ENCODE measurements at regions not wholly inside any gene's neighbourhood (a gene's known extent, or its start where the extent isn't known, plus 50 kb on each side); places are given as distances from the start of the nearest gene placed in this dataset.

DNA sequence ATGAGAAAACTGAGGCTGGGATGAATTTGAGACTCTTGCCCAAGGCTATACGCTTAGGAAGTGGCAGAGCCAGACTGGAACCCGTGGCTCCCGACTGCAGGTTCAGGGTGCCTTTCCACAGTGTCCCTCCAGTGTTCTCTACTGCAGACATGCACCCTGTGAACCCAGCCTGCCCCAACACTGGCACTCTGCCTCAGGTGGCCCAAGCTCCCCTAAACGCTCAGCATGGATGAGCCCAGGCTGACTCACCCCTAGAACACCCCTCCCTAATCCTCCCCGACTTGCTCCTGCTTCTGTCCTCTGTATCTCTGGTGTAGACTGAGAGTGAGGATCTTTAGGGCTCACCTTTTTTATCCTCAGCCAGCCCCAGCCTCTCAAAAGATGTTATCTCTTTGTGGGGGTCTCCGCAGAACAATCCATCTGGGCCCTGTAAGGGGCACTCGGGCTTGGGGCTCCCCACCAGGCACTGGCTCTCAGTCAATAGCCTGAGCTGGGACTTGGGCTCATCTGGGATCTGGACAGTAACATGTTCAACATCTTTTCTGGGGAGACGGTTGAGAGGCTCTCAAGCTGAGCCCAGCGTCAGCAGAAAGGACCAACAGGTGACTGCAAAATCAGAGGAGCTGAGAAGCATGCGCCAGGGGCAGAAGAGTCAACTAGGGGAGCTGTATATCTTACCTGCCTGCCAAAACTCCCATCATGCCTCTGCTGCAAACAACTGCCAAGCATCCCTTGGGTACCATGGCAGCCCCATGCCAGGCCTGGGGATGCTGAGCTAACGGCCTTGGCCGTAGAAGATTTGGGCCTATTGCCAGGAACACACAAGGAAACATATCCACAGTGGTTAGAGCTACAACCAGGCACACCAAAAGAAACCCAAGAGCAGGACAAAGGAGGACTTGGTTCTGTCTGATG is 176.2 kb downstream of the BUD13 start:
- Mint-ChIP-seq H3K27ac (no peak overlapping the region), H3K9me3 (no peaks in the 10 kb centered on the region), H3K4me3 (no peak overlapping the region), H3K27me3 (no peaks in the 10 kb centered on the region), H3K36me3 (ENCODE audit: low read depth) (no peaks in the 10 kb centered on the region), H3K4me1 (no peaks in the 10 kb centered on the region)
- CTCF ChIA-PET = interaction anchor here (0.7 kb wide), 1 partner anchor 100 kb away, joined by 3 read pairs; no protein-coding TSS in a partner anchor
- no peak for DNase-seq
- POLR2A ChIA-PET = no interaction called here

DNA sequence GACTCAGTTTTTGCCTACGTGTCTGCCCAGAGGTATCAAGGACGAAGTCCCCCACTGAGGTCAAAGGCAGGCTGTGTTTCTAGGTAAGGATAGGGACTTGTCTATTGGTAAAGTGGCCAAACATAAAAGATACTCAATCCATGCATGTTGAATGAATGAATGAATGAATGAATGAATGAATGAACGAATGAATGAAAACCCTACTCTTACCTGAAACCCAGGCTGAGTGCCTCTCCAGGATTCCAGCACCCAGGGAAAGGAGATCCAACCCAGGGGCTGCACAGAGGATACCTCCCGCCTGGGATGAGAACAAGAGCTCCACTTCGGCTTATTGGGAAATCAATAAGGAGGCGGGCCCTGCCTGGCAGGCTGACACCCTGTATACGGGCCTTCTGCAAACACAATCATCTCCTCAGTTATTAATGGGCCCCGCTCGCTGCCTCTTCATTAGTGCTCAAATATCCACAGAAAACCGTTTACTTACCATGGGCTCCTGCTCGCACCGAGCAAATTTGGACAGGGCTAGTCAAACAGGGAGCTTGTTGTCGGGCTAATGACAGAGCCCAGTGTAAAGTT is 177.4 kb downstream of the BUD13 start:
- no peak overlapping the region for H3K4me3 Mint-ChIP-seq
- H3K9me3 Mint-ChIP-seq = no peaks in the 10 kb centered on the region
- H3K36me3 Mint-ChIP-seq (ENCODE audit: low read depth) = no peaks in the 10 kb centered on the region
- no peak overlapping the region for H3K27ac Mint-ChIP-seq
- DNase-seq = no peak
- POLR2A ChIA-PET = no interaction called here
- no peaks in the 10 kb centered on the region for H3K27me3 Mint-ChIP-seq
- H3K4me1 Mint-ChIP-seq = no peaks in the 10 kb centered on the region
- CTCF ChIA-PET = no interaction called here

DNA sequence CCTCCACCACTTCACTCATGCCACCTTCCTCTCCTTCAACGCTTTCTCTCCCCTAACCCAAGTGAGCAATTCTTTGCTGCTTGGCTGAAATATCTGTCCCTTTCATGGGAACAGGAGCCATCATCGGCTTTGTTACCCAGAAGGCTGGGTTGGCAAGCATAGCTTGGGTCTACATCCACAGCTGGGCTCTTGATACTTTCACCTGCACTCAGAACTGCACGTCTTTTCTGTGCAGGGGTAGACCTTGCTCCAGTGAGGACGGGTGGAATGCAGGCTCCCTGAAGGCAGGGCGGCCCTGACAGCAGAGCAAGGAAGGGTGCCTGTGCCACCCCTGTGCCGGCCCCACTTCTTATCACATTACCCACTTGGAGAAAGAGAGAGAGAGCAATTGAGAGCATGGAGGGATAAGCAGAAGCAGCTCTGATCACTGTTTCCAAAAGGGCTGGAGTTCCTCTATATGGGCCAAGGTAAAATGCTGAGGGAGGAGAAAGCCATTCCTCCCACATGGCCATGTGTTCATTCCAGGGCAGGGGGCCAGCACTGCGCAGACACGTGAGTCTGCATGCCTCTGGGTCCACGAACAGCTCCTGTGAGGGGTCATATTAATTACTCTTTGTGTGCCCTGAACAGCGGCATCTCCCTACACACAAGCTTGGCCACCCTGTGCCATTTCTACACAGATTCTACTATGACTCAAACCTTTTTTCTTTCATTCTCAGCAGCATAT is 181.8 kb downstream of the BUD13 start:
- Mint-ChIP-seq H3K27me3 (no peaks in the 10 kb centered on the region), H3K9me3 (no peaks in the 10 kb centered on the region), H3K36me3 (ENCODE audit: low read depth) (no peaks in the 10 kb centered on the region), H3K4me3 (no peak overlapping the region), H3K4me1 (no peaks in the 10 kb centered on the region), H3K27ac (no peak overlapping the region)
- ChIA-PET CTCF (interaction anchor here (1.0 kb wide), 1 partner anchor 31 kb away, joined by 3 read pairs; no protein-coding TSS in a partner anchor), POLR2A (no interaction called here)
- DNase-seq = no peak

DNA sequence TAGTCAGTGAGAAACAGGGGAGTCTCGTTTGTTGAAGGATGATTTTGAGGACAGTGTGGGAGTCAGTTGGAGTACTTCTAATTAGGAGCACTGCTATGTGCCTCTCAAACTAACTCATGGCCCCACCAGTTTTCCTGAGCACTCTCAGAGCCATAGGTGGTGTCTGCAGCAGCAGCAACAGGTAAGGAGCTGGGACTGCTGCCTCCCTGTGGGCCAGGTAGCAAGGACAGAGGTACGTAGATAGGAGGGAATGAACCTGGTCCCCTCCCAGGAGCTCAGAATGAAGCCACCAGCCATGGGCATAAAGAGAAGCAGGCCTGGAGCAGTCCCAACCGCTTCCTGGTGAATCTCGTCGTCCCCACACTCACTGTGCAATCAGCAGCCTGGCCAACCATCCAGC is 183.4 kb downstream of the BUD13 start:
- Mint-ChIP-seq H3K36me3 (ENCODE audit: low read depth) (no peaks in the 10 kb centered on the region), H3K4me3 (no peak overlapping the region)
- CTCF ChIA-PET = no interaction called here

DNA sequence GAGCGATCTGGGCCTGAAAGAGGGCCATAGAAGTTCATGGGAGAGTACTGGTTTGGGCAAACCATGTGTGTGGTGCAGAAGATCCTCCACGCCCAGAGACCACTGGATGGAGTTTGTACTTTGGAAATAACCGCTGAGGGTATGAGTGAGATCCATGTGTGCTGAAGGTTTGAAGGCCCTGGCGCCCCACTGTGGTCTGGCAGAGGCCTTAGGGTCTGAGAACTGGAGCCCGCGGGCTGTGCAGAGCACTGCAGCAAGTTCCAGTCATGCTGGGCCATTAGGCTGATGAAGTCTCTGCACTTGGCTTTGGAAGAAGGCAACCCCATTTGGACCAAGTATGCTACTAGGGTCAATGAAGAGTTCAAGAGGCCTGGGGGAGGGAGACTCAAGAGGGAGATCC is 186.4 kb downstream of the BUD13 start:
- Mint-ChIP-seq H3K9me3 (no peaks in the 10 kb centered on the region), H3K27me3 (peaks cover 22% of the 10 kb centered on the region), H3K27ac (no peak overlapping the region), H3K4me1 (no peaks in the 10 kb centered on the region), H3K4me3 (no peak overlapping the region), H3K36me3 (ENCODE audit: low read depth) (no peaks in the 10 kb centered on the region)
- ChIA-PET POLR2A (no interaction called here), CTCF (no interaction called here)
- no peak for DNase-seq

More for the DNA sequence above, 183.4 kb downstream of the BUD13 start:
- no peaks in the 10 kb centered on the region for H3K4me1 Mint-ChIP-seq
- H3K27me3 Mint-ChIP-seq = peaks cover 3% of the 10 kb centered on the region
- DNase-seq = no peak
- no peak overlapping the region for H3K27ac Mint-ChIP-seq
- H3K9me3 Mint-ChIP-seq = no peaks in the 10 kb centered on the region
- POLR2A ChIA-PET = no interaction called here

DNA sequence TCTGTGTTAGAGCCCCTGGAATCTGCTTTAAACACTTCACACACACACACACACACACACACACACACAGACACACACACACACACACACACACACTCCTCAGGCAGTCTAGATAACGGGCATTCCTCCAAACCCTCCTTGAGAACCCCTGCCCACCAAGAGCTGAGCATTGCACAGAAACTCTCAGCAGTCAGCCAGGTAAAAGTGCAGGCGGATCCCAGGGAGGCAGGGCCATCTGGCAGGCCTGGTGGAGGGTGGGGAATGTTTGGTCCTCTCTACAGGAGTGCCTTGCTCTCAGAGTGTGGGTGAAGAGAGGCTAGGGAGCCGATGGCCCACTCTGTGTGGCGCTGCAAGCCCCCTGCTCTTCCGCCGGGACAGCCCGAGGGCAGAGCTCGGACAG is 190.2 kb downstream of the BUD13 start:
- H3K36me3 Mint-ChIP-seq (ENCODE audit: low read depth) = no peaks in the 10 kb centered on the region
- ChIA-PET CTCF (no interaction called here), POLR2A (no interaction called here)
- H3K27ac Mint-ChIP-seq = no peak overlapping the region
- no peak for DNase-seq
- peaks cover 52% of the 10 kb centered on the region for H3K27me3 Mint-ChIP-seq
- no peaks in the 10 kb centered on the region for H3K9me3 Mint-ChIP-seq
- H3K4me1 Mint-ChIP-seq = no peaks in the 10 kb centered on the region
- no peak overlapping the region for H3K4me3 Mint-ChIP-seq

DNA sequence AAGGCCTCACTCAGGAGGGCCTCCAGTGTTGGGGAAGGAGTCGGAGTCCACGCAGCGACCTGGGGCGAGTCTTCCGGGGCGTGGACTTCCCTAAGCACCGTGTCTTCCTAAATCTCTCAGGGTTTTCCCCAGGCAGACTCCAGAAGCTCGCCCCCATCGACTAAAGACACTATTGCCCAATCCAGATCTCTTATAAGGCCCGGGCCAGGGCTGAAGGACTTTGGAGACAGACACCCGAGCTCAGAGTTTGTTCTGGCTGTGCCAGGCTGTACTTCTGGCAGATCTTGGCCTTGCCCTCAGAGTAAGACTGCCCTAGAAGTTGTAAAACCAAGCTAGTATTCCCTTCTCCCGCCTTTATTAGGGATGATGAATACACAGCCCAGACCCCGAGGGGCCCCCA is 191.4 kb downstream of the BUD13 start:
- POLR2A ChIA-PET = no interaction called here
- no peaks in the 10 kb centered on the region for H3K36me3 Mint-ChIP-seq (ENCODE audit: low read depth)
- CTCF ChIA-PET = no interaction called here

DNA sequence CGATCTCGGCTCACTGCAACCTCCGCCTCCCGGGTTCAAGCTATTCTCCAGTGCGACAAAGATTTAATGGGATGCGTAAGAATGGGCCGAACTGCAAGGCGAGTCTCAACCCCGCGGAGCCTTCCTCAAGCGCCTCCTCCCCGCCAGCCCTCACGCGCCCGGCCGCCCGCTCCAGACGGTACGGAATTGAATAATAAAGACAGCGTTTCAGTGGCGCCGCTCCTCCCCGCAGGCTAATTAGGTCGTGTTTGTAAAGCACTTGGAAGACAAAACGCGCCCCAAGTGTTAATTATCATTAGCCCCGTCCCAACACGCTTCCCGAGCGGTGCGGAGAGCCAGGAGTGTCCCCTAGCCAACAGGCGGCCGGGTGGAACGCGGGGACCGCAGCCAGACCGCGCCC is 192.0 kb downstream of the BUD13 start:
- Mint-ChIP-seq H3K9me3 (no peaks in the 10 kb centered on the region), H3K27me3 (peaks cover 62% of the 10 kb centered on the region), H3K4me1 (no peaks in the 10 kb centered on the region), H3K4me3 (no peak overlapping the region), H3K27ac (no peak overlapping the region), H3K36me3 (ENCODE audit: low read depth) (no peaks in the 10 kb centered on the region)
- DNase-seq = no peak
- ChIA-PET POLR2A (no interaction called here), CTCF (no interaction called here)

More for the DNA sequence above, 191.4 kb downstream of the BUD13 start:
- no peaks in the 10 kb centered on the region for H3K4me1 Mint-ChIP-seq
- no peak for DNase-seq
- H3K27me3 Mint-ChIP-seq = peaks cover 61% of the 10 kb centered on the region
- no peak overlapping the region for H3K4me3 Mint-ChIP-seq
- no peaks in the 10 kb centered on the region for H3K9me3 Mint-ChIP-seq
- H3K27ac Mint-ChIP-seq = no peak overlapping the region

DNA sequence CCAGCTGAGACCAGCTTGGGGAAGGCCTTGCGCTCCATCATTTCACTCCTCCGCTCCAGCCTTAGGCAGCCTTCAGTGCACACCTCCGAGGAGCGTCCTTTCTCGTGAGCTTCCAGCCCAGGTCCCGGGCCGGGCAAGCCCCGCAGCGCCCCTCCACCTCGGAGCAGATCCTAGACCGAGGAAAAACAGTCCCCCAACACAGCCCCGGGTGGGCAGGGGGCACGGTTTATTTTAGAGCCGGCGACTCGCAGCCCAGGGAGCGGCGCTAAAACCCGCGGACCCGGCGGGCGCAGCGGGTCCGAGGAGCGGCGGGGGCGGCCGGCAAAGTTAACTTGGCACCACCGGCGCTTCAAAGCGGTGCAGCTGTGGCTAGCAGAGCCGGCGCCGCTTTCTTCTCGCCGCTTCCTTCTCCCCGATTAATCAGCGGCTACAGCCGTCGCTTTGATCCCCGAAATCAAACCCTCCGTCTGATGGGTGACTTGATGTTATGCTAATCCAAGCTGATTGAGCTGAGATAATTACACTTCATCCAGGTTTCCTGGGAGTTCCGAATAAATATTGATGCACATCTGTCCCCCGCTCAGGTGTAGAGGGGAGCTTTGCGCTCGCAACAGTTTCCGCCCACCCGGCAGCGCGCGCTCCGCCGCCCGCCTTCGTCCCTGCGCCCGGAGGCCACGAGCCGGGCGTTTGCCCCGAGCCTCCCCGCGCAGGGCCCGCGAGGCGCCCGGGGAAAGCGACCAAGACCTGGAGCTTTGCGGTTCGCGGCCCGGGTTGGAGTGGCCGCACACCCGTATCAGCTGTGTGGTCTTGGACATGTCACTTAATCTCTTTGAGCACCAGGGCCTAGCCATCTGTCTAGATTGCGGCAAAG is 192.7 kb downstream of the BUD13 start:
- H3K27me3 Mint-ChIP-seq = peaks cover 62% of the 10 kb centered on the region
- no peak overlapping the region for H3K4me3 Mint-ChIP-seq
- CTCF ChIA-PET = interaction anchor here (0.5 kb wide), 1 partner anchor 84 kb away, joined by 3 read pairs; no protein-coding TSS in a partner anchor

DNA sequence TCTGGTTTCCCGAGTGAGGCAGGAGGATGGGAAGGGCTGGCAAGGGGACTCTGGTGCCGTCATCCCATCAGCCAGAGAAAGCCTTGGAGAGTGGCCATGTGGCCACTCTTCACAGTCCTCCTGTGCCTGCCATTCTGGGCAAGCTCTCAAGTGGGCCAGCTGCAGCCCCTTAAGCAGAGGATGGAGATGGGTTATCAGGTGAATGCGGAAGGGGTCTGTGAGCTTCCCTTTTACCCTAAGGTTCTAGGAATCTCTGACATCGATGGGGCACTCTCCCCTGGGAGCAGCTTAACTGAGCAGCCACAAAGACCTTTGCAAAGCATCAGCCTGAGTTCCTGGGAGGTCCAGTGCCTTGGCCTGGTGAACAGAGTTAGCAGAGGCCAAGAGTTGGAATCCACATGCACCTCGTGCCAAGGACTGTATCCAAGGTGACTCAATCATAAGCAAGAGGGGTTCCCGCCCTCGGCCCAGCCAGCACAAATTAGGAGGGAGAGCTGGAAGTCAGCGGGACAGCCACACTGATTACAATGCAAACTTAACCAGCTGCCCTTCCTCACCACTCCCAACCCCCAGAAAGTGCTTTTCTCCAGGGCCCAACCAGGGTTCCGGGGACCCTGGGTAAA is 193.6 kb downstream of the BUD13 start:
- CTCF ChIA-PET = interaction anchor here (0.5 kb wide), 1 partner anchor 85 kb away, joined by 3 read pairs; no protein-coding TSS in a partner anchor
- no peaks in the 10 kb centered on the region for H3K36me3 Mint-ChIP-seq (ENCODE audit: low read depth)

More for the DNA sequence above, 192.7 kb downstream of the BUD13 start:
- DNase-seq = no peak
- no peaks in the 10 kb centered on the region for H3K9me3 Mint-ChIP-seq
- H3K36me3 Mint-ChIP-seq (ENCODE audit: low read depth) = no peaks in the 10 kb centered on the region
- no peak overlapping the region for H3K27ac Mint-ChIP-seq
- POLR2A ChIA-PET = no interaction called here
- no peaks in the 10 kb centered on the region for H3K4me1 Mint-ChIP-seq

DNA sequence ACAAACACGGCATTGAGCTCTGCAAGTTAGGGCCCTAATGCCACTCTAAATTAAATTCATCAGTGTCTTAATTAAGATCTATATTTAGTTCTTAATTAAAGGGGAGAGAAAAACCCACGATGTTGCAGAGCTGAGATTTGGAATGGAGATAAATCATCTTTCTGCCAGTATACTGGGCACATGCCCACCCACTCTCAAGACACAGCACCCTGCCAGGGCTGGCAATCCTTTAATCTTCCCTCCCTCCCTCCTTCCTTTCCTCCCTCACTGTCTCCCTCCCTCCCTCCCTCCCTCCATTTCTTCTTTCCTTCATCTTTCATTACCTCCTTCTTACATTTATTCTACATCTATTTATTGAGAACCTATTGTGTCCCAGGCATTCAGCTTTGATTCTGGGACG is 194.8 kb downstream of the BUD13 start:
- ChIA-PET CTCF (no interaction called here), POLR2A (no interaction called here)
- Mint-ChIP-seq H3K4me1 (no peaks in the 10 kb centered on the region), H3K4me3 (no peak overlapping the region), H3K27me3 (peaks cover 51% of the 10 kb centered on the region), H3K9me3 (no peaks in the 10 kb centered on the region), H3K27ac (no peak overlapping the region), H3K36me3 (ENCODE audit: low read depth) (no peaks in the 10 kb centered on the region)
- DNase-seq = no peak

More for the DNA sequence above, 193.6 kb downstream of the BUD13 start:
- no peak for DNase-seq
- no peaks in the 10 kb centered on the region for H3K4me1 Mint-ChIP-seq
- peaks cover 56% of the 10 kb centered on the region for H3K27me3 Mint-ChIP-seq
- H3K9me3 Mint-ChIP-seq = no peaks in the 10 kb centered on the region
- H3K27ac Mint-ChIP-seq = no peak overlapping the region
- no peak overlapping the region for H3K4me3 Mint-ChIP-seq
- POLR2A ChIA-PET = no interaction called here

DNA sequence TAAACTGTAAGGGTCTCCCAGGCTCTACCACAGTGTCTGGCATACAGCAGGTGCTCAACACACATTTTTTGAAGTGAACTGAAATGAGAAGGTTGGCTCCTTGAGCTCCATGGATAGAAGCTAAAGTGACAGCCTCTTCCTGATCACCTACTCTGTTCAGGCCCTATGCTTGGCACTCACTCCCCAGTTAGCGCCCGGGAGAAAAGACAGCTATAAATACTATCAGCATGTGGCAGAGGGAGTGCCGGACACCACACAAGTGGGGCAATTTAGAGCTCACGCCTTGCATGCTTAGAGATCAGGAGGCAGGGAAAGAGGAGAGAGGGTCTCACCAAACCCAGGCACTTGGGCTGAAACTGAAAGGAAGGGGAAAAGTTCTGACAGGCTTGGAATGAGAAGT is 195.5 kb downstream of the BUD13 start:
- no peak for DNase-seq
- no peak overlapping the region for H3K27ac Mint-ChIP-seq
- H3K27me3 Mint-ChIP-seq = peaks cover 48% of the 10 kb centered on the region
- H3K4me3 Mint-ChIP-seq = no peak overlapping the region
- ChIA-PET CTCF (interaction anchor here (0.6 kb wide), 1 partner anchor 958 kb away, joined by 3 read pairs; no protein-coding TSS in a partner anchor), POLR2A (no interaction called here)
- H3K9me3 Mint-ChIP-seq = no peaks in the 10 kb centered on the region
- H3K4me1 Mint-ChIP-seq = no peaks in the 10 kb centered on the region
- H3K36me3 Mint-ChIP-seq (ENCODE audit: low read depth) = no peaks in the 10 kb centered on the region

All from activated CD4-positive, alpha-beta T cell treated with anti-CD3 and anti-CD28 coated beads, Interleukin-2, amount 10 ng/mL, durations not matched to agents 7 days and 5 days (primary cell).